ENCODE measurements at regions not wholly inside any gene's neighbourhood (a gene's known extent, or its start where the extent isn't known, plus 50 kb on each side); places are given as distances from the start of the nearest gene placed in this dataset.

GRCh38 chr10:90621577-90621976 is 236.3 kb downstream of the HTR7 start:
- no peaks in the 10 kb centered on the region for H3K27me3 ChIP-seq
- no peaks in the 10 kb centered on the region for H3K36me3 ChIP-seq

GRCh38 chr10:90635111-90635765 is 222.6 kb downstream of the HTR7 start:
- TF ChIP-seq CTCF (IDR thresholded peaks at IDR 0.05 in 4 of 5, conservative IDR thresholded peaks at IDR 0.05 in 1 of 5): no peak
- TF ChIP-seq POLR2A (IDR thresholded peaks at IDR 0.05): no peak
- Histone ChIP-seq H3K4me1 (no peaks in the 10 kb centered on the region), H3K9me3 (no peaks in the 10 kb centered on the region), H3K27me3 (no peaks in the 10 kb centered on the region), H3K36me3 (no peaks in the 10 kb centered on the region), H3K4me3 (no peak overlapping the region), H3K27ac (no peak overlapping the region)
- ATAC-seq (no peak), DNase-seq (no peak)
- intact Hi-C loops (cut with DNase I; ENCODE audit: low total_unique reads) (no loop called here), in situ Hi-C loops (cut with MboI; ENCODE audit: low sequenced_read_pairs in 4 of 4) (no loop called here)

More at GRCh38 chr10:90621577-90621976, 236.3 kb downstream of the HTR7 start:
- ATAC-seq: no peak
- no peak for TF ChIP-seq CTCF (IDR thresholded peaks at IDR 0.05 in 4 of 5, conservative IDR thresholded peaks at IDR 0.05 in 1 of 5)
- intact Hi-C loops (cut with DNase I; ENCODE audit: low total_unique reads) (no loop called here), in situ Hi-C loops (cut with MboI; ENCODE audit: low sequenced_read_pairs in 4 of 4) (no loop called here)
- Histone ChIP-seq H3K4me3 (no peak overlapping the region), H3K27ac (no peak overlapping the region), H3K9me3 (no peaks in the 10 kb centered on the region), H3K4me1 (no peaks in the 10 kb centered on the region)
- no peak for DNase-seq

GRCh38 chr10:90640756-90641155 is 217.1 kb downstream of the HTR7 start:
- Histone ChIP-seq H3K27ac (no peak overlapping the region), H3K27me3 (no peaks in the 10 kb centered on the region), H3K36me3 (no peaks in the 10 kb centered on the region), H3K4me3 (no peak overlapping the region), H3K4me1 (peaks cover 13 to 16% of the 10 kb centered on the region in 2 donors), H3K9me3 (no peaks in the 10 kb centered on the region)
- TF ChIP-seq CTCF (IDR thresholded peaks at IDR 0.05 in 4 of 5, conservative IDR thresholded peaks at IDR 0.05 in 1 of 5): no peak
- TF ChIP-seq POLR2A (IDR thresholded peaks at IDR 0.05): no peak
- DNase-seq: no peak
- intact Hi-C loops (cut with DNase I; ENCODE audit: low total_unique reads): no loop called here
- no peak for ATAC-seq
- in situ Hi-C loops (cut with MboI; ENCODE audit: low sequenced_read_pairs in 4 of 4): no loop called here

GRCh38 chr10:90641731-90642130 is 216.1 kb downstream of the HTR7 start:
- Histone ChIP-seq H3K4me3 (peak overlapping the region in 1 of 4 donors; percentile 22), H3K27me3 (no peaks in the 10 kb centered on the region), H3K27ac (peak overlapping the region in 3 of 4 donors; percentile 33 to 40 (median 36)), H3K9me3 (no peaks in the 10 kb centered on the region), H3K36me3 (no peaks in the 10 kb centered on the region), H3K4me1 (peaks cover 13 to 16% of the 10 kb centered on the region in 2 donors)
- intact Hi-C loops (cut with DNase I; ENCODE audit: low total_unique reads): no loop called here
- TF ChIP-seq CTCF (IDR thresholded peaks at IDR 0.05 in 4 of 5, conservative IDR thresholded peaks at IDR 0.05 in 1 of 5) (no peak), POLR2A (IDR thresholded peaks at IDR 0.05) (no peak)
- no peak for DNase-seq
- peak; percentile 25 to 57 for ATAC-seq
- in situ Hi-C loops (cut with MboI; ENCODE audit: low sequenced_read_pairs in 4 of 4): no loop called here

- H3K36me3 ChIP-seq: no peaks in the 10 kb centered on the region
- no peaks in the 10 kb centered on the region for H3K27me3 ChIP-seq
- ATAC-seq (peak; percentile 94 to 96), DNase-seq (no peak)
- in situ Hi-C loops (cut with MboI; ENCODE audit: low sequenced_read_pairs in 4 of 4): no loop called here
- no peaks in the 10 kb centered on the region for H3K9me3 ChIP-seq
- peak overlapping the region in 3 of 4 donors; percentile 33 to 40 (median 36) for H3K27ac ChIP-seq
- intact Hi-C loops (cut with DNase I; ENCODE audit: low total_unique reads): no loop called here
- H3K4me3 ChIP-seq: peak overlapping the region in 1 of 4 donors; percentile 22
- TF ChIP-seq CTCF (IDR thresholded peaks at IDR 0.05 in 4 of 5, conservative IDR thresholded peaks at IDR 0.05 in 1 of 5) (no peak), POLR2A (IDR thresholded peaks at IDR 0.05) (no peak)
- H3K4me1 ChIP-seq: peaks cover 13 to 16% of the 10 kb centered on the region in 2 donors
Measured at GRCh38 chr10:90642136-90642535, 215.7 kb downstream of the HTR7 start.

All from gastrocnemius medialis (tissue), 4 donors.